DMS 273 treated with DMSO at 0.1 percent for 48 hours (cell line): ENCODE measurements at regions not wholly inside any gene's neighbourhood (a gene's known extent, or its start where the extent isn't known, plus 50 kb on each side); places are given as distances from the start of the nearest gene placed in this dataset.

ENCODE experiments used
- DNase-seq: peaks from one replicate; lab custom pipeline; 2025; lab: John Stamatoyannopoulos, UW

GRCh38 chr1:55624766-55625165, 409.6 kb upstream of the USP24 start:
- DNase-seq = no peak

GRCh38 chr1:55623311-55623710, 408.1 kb upstream of the USP24 start:
- DNase-seq = no peak

- DNase-seq = no peak
Measured at GRCh38 chr1:55622074-55622473, 406.9 kb upstream of the USP24 start.

GRCh38 chr1:55618199-55618598, 403.0 kb upstream of the USP24 start:
- DNase-seq = no peak

GRCh38 chr1:55617288-55617982, 402.3 kb upstream of the USP24 start:
- no peak for DNase-seq

GRCh38 chr1:55612988-55613387, 397.8 kb upstream of the USP24 start:
- DNase-seq = no peak

GRCh38 chr1:55611123-55611522, 396.0 kb upstream of the USP24 start:
- DNase-seq = no peak

GRCh38 chr1:55610203-55610602, 395.0 kb upstream of the USP24 start:
- no peak for DNase-seq

- DNase-seq = no peak
Measured at GRCh38 chr1:55609630-55610029, 394.5 kb upstream of the USP24 start.

- DNase-seq = no peak
Measured at GRCh38 chr1:55605155-55605554, 390.0 kb upstream of the USP24 start.

- DNase-seq = no peak
Measured at GRCh38 chr1:55604749-55605148, 389.6 kb upstream of the USP24 start.

GRCh38 chr1:55604179-55604578, 389.0 kb upstream of the USP24 start:
- DNase-seq = no peak

GRCh38 chr1:55600242-55600641, 385.1 kb upstream of the USP24 start:
- no peak for DNase-seq

- no peak for DNase-seq
Measured at GRCh38 chr1:55597910-55598309, 382.7 kb upstream of the USP24 start.

GRCh38 chr1:55594701-55595100, 379.5 kb upstream of the USP24 start:
- no peak for DNase-seq

GRCh38 chr1:55593298-55593697, 378.1 kb upstream of the USP24 start:
- DNase-seq = no peak

- no peak for DNase-seq
Measured at GRCh38 chr1:55592122-55592521, 377.0 kb upstream of the USP24 start.

GRCh38 chr1:55589671-55590297, 374.6 kb upstream of the USP24 start:
- DNase-seq = no peak

GRCh38 chr1:55588309-55588708, 373.1 kb upstream of the USP24 start:
- DNase-seq = no peak

GRCh38 chr1:55586771-55587170, 371.6 kb upstream of the USP24 start:
- DNase-seq = no peak

- no peak for DNase-seq
Measured at GRCh38 chr1:55585402-55585792, 370.2 kb upstream of the USP24 start.

GRCh38 chr1:55584526-55585401, 369.6 kb upstream of the USP24 start:
- peak; percentile 46 for DNase-seq

GRCh38 chr1:55582084-55582483, 366.9 kb upstream of the USP24 start:
- no peak for DNase-seq
